ENCODE measurements at regions not wholly inside any gene's neighbourhood (a gene's known extent, or its start where the extent isn't known, plus 50 kb on each side); places are given as distances from the start of the nearest gene placed in this dataset.

- no peak for TF ChIP-seq CTCF (IDR thresholded peaks at IDR 0.05)
- DNase-seq (ENCODE audit: low spot score) (no peak), ATAC-seq (ENCODE audit: insufficient number of reproducible peaks, low FRiP score, low read depth) (no peak)
- no peak overlapping the region for H3K4me3 ChIP-seq
- no peaks in the 10 kb centered on the region for H3K9me3 ChIP-seq
- peaks cover 0 to 7% of the 10 kb centered on the region in 2 donors for H3K4me1 ChIP-seq (ENCODE audit: control insufficient read depth in 1 of 2, low read depth in 2 of 2)
- no peaks in the 10 kb centered on the region for H3K27me3 ChIP-seq (replicated peaks; ENCODE audit: insufficient read depth)
- no peaks in the 10 kb centered on the region for H3K36me3 ChIP-seq
- H3K27ac ChIP-seq, result no peak overlapping the region
Measured at GRCh38 chr5:38753776-38754175, 92.0 kb upstream of the OSMR start.

- H3K4me1 ChIP-seq (ENCODE audit: control insufficient read depth in 1 of 2, low read depth in 2 of 2), result peaks cover 0 to 7% of the 10 kb centered on the region in 2 donors
- ATAC-seq (ENCODE audit: insufficient number of reproducible peaks, low FRiP score, low read depth) (no peak), DNase-seq (ENCODE audit: low spot score) (no peak)
- no peak overlapping the region for H3K27ac ChIP-seq
- no peaks in the 10 kb centered on the region for H3K36me3 ChIP-seq
- no peak overlapping the region for H3K4me3 ChIP-seq
- no peak for TF ChIP-seq CTCF (IDR thresholded peaks at IDR 0.05)
- no peaks in the 10 kb centered on the region for H3K27me3 ChIP-seq (replicated peaks; ENCODE audit: insufficient read depth)
- no peaks in the 10 kb centered on the region for H3K9me3 ChIP-seq
Measured at GRCh38 chr5:38755181-38755580, 90.6 kb upstream of the OSMR start.

GRCh38 chr5:38756068-38756467, 89.7 kb upstream of the OSMR start:
- no peak for TF ChIP-seq CTCF (IDR thresholded peaks at IDR 0.05)
- H3K36me3 ChIP-seq, result no peaks in the 10 kb centered on the region

GRCh38 chr5:38757451-38758245, 88.2 kb upstream of the OSMR start:
- TF ChIP-seq CTCF (IDR thresholded peaks at IDR 0.05), result no peak
- Histone ChIP-seq H3K36me3 (no peaks in the 10 kb centered on the region), H3K4me3 (no peak overlapping the region), H3K4me1 (ENCODE audit: control insufficient read depth in 1 of 2, low read depth in 2 of 2) (peaks cover 0 to 7% of the 10 kb centered on the region in 2 donors), H3K9me3 (no peaks in the 10 kb centered on the region), H3K27me3 (replicated peaks; ENCODE audit: insufficient read depth) (no peaks in the 10 kb centered on the region), H3K27ac (no peak overlapping the region)
- ATAC-seq (ENCODE audit: insufficient number of reproducible peaks, low FRiP score, low read depth) (no peak), DNase-seq (ENCODE audit: low spot score) (no peak)

More at GRCh38 chr5:38756068-38756467, 89.7 kb upstream of the OSMR start:
- ATAC-seq (ENCODE audit: insufficient number of reproducible peaks, low FRiP score, low read depth) (no peak), DNase-seq (ENCODE audit: low spot score) (no peak)
- no peaks in the 10 kb centered on the region for H3K9me3 ChIP-seq
- H3K27ac ChIP-seq, result no peak overlapping the region
- H3K4me1 ChIP-seq (ENCODE audit: control insufficient read depth in 1 of 2, low read depth in 2 of 2), result peaks cover 0 to 7% of the 10 kb centered on the region in 2 donors
- no peaks in the 10 kb centered on the region for H3K27me3 ChIP-seq (replicated peaks; ENCODE audit: insufficient read depth)
- H3K4me3 ChIP-seq, result no peak overlapping the region

GRCh38 chr5:38758774-38759600, 86.8 kb upstream of the OSMR start:
- H3K27me3 ChIP-seq (replicated peaks; ENCODE audit: insufficient read depth), result no peaks in the 10 kb centered on the region
- no peak overlapping the region for H3K4me3 ChIP-seq
- no peak overlapping the region for H3K27ac ChIP-seq
- peaks cover 0 to 7% of the 10 kb centered on the region in 2 donors for H3K4me1 ChIP-seq (ENCODE audit: control insufficient read depth in 1 of 2, low read depth in 2 of 2)
- H3K36me3 ChIP-seq, result no peaks in the 10 kb centered on the region
- ATAC-seq (ENCODE audit: insufficient number of reproducible peaks, low FRiP score, low read depth) (no peak), DNase-seq (ENCODE audit: low spot score) (no peak)
- TF ChIP-seq CTCF (IDR thresholded peaks at IDR 0.05), result no peak
- H3K9me3 ChIP-seq, result no peaks in the 10 kb centered on the region

All from thoracic aorta (tissue), 2 donors.